ENCODE measurements at regions not wholly inside any gene's neighbourhood (a gene's known extent, or its start where the extent isn't known, plus 50 kb on each side); places are given as distances from the start of the nearest gene placed in this dataset.

- intact Hi-C loops (cut with DNase I): no loop called here
- no peak overlapping the region for H3K4me3 ChIP-seq
- no peaks in the 10 kb centered on the region for H3K27me3 ChIP-seq (ENCODE audit: insufficient read depth in 3 of 3, low read length in 2 of 3)
- ATAC-seq (no peak), DNase-seq (no peak)
- peaks cover under 1% of the 10 kb centered on the region for H3K4me1 ChIP-seq
- H3K9me3 ChIP-seq: no peaks in the 10 kb centered on the region
- H3K27ac ChIP-seq: no peak overlapping the region
- no peaks in the 10 kb centered on the region for H3K36me3 ChIP-seq (ENCODE audit: insufficient read depth in 1 of 2, low read depth in 1 of 2)
- WGBS, 3 donors: 93 to 95% (median 94%) methylated on average over 9 of the region's 9 CpGs
- TF ChIP-seq, protein P1, sequence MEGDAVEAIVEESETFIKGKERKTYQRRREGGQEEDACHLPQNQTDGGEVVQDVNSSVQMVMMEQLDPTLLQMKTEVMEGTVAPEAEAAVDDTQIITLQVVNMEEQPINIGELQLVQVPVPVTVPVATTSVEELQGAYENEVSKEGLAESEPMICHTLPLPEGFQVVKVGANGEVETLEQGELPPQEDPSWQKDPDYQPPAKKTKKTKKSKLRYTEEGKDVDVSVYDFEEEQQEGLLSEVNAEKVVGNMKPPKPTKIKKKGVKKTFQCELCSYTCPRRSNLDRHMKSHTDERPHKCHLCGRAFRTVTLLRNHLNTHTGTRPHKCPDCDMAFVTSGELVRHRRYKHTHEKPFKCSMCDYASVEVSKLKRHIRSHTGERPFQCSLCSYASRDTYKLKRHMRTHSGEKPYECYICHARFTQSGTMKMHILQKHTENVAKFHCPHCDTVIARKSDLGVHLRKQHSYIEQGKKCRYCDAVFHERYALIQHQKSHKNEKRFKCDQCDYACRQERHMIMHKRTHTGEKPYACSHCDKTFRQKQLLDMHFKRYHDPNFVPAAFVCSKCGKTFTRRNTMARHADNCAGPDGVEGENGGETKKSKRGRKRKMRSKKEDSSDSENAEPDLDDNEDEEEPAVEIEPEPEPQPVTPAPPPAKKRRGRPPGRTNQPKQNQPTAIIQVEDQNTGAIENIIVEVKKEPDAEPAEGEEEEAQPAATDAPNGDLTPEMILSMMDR (IDR thresholded peaks at IDR 0.05): no peak
These were observed 422.8 kb upstream of the TBL1XR1 start for GRCh38 chr3:177620073-177620472.

DNA sequence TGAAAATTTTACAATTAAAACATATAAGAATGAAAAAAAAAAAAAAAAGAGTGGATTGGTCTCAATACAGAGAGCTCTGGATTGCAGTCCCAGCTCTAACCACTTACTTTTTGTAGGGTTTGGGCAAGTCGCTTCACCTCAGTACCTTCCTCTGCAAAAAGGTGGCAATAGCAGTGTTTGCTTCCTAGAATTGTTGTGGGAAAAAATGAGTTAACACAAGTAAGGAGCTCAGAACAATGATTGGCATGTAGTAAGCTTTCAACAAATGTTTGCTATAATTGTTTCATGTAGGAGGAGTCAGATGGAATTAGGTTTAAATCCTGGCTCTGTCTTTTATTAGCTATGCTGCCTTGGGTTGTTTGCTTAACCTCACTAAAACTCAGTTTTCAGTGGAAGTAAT lies 425.2 kb upstream of the TBL1XR1 start:
- Histone ChIP-seq H3K27ac (no peak overlapping the region), H3K4me1 (no peaks in the 10 kb centered on the region), H3K4me3 (no peak overlapping the region), H3K27me3 (ENCODE audit: insufficient read depth in 3 of 3, low read length in 2 of 3) (no peaks in the 10 kb centered on the region), H3K9me3 (no peaks in the 10 kb centered on the region), H3K36me3 (ENCODE audit: insufficient read depth in 1 of 2, low read depth in 1 of 2) (no peaks in the 10 kb centered on the region)
- ATAC-seq (no peak), DNase-seq (no peak)
- intact Hi-C loops (cut with DNase I): no loop called here
- WGBS, 3 donors: 84 to 94% (median 85%) methylated on average over 1 of the region's 1 CpG
- TF ChIP-seq, protein P1 (IDR thresholded peaks at IDR 0.05): no peak

DNA sequence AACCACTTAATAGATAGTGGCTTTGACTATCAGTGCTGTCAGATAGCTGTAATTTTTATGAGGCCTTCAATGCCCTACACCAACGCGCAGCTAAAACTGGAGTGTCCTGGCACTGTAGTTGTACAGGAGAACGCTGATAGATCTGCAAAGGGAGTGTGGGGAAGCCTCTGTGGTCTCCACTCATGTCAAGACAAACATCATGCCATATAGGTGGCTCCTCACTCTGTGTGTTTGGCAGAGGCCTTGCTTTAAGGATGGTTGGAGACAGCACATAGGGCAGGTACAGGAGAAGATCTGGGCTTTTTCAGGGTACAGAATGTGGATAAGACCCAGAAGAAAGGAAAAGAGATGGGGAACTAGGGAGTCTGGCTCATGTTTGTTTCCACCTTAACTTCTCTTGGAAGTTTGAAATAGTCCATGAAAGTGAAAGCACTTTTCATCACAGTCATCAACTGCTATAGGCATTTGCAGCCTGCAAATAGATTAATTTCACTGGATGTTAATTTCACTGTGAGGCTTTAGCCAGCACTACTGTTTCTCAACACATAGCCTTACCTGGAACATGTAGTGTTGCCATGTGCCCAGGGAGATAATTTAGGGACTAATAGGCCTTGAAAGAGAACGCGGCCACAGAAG lies 425.8 kb upstream of the TBL1XR1 start:
- intact Hi-C loops (cut with DNase I): no loop called here
- Histone ChIP-seq H3K27ac (no peak overlapping the region), H3K9me3 (no peaks in the 10 kb centered on the region), H3K4me1 (no peaks in the 10 kb centered on the region), H3K36me3 (ENCODE audit: insufficient read depth in 1 of 2, low read depth in 1 of 2) (no peaks in the 10 kb centered on the region), H3K4me3 (no peak overlapping the region), H3K27me3 (ENCODE audit: insufficient read depth in 3 of 3, low read length in 2 of 3) (no peaks in the 10 kb centered on the region)
- WGBS, 3 donors: 82 to 90% (median 83%) methylated on average over 5 of the region's 5 CpGs
- TF ChIP-seq, protein P1 (IDR thresholded peaks at IDR 0.05): no peak
- ATAC-seq: no peak
- DNase-seq: no peak

DNA sequence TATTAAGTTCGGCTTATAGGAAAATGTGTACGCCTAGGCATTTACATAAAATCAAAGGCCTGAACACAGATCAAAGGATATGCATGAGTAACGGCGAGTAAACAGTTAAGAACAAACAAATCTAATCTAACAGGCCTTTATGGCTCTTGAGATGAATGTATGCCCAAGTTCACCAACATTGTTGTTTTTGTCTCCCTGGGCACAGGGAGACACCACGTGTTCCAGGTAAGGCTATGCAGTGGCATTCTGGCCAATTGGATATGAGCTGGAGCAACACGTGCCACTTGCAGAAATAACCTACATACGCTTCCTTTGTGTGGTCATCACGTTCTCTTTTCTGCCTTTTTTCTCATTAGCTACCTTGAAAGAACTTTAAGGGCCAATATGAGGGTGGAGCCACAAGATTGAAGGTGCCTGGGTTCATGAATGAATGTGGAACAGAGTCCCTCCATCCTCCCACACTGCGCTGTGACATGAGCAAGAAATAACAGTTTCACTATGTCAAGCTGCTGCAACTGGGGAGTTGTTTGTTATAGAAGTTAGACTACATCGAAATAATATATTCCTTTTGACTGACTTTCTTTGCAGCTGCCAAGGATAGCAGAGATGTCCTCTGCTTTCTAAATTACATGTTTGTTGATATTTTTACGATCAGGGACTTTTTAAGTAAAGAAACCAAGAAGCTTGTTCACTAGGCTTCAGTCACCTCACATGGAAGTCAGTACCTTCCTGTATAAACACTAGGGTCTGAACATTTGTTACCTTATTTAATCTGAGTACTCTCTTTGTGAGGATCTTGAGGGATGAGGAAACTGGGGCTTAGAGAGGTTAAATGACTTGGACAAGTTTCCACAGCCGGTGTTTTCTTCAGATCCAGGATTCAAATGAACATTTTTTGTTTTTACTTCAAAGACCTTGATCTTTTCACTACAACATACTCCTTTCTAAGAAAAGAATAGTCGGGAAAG lies 427.5 kb upstream of the TBL1XR1 start:
- 86 to 92% (median 89%) methylated on average over 13 of the region's 13 CpGs for WGBS, 3 donors
- no peak for DNase-seq
- Histone ChIP-seq H3K36me3 (ENCODE audit: insufficient read depth in 1 of 2, low read depth in 1 of 2) (no peaks in the 10 kb centered on the region), H3K9me3 (no peaks in the 10 kb centered on the region), H3K27me3 (ENCODE audit: insufficient read depth in 3 of 3, low read length in 2 of 3) (no peaks in the 10 kb centered on the region), H3K27ac (no peak overlapping the region), H3K4me1 (no peaks in the 10 kb centered on the region), H3K4me3 (no peak overlapping the region)
- no peak for ATAC-seq
- TF ChIP-seq, protein P1 (IDR thresholded peaks at IDR 0.05): no peak
- intact Hi-C loops (cut with DNase I): no loop called here
